ENCODE measurements at regions not wholly inside any gene's neighbourhood (a gene's known extent, or its start where the extent isn't known, plus 50 kb on each side); places are given as distances from the start of the nearest gene placed in this dataset.

DNA sequence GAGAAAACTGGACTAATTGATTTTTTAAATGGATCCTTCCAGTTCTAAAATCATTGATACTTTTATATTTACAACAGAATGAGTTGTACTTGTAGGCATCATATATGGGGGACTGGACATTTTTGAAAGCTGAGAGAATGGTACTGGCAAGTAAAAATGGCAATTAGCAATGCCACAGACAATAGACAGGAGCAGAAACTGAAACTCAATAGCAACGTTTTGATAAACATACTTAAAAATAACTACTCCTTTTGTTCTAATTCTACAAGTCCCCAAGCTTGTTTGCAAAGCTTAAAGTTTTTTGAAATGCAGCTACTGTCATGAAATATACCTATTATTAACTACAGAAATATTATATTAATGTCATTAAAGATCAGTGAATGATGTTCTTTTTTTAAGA, 52.8 kb upstream of the FBXL7 start:
- H3K36me3 Mint-ChIP-seq = peaks cover 4% of the 10 kb centered on the region
- ATAC-seq (no peak), DNase-seq (ENCODE audit: low spot score) (no peak)
- no peaks in the 10 kb centered on the region for H3K27me3 Mint-ChIP-seq
- peaks cover 18% of the 10 kb centered on the region for H3K9me3 Mint-ChIP-seq
- H3K4me3 Mint-ChIP-seq = no peak overlapping the region
- no peaks in the 10 kb centered on the region for H3K4me1 Mint-ChIP-seq (ENCODE audit: low read depth in 2 of 2)
- no peak overlapping the region for H3K27ac Mint-ChIP-seq

DNA sequence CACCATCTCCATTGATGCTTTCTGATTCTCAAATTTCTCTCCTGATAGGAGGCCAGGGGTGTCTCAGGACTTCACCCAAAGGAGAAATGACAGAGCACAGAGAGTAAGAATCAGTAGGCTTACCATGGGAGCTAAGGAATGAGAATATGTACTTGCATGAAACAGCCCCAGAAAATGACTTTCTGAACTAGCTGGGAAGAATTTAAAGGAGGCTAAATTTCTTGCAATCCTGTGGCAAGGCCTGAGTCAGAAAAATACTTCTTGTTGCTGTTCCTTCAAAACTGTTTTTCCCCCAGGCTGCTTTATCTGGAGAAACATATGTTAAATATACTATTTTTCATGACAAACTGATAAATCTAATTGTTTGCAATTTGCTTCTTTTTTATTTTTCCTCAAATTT, 53.4 kb upstream of the FBXL7 start:
- H3K9me3 Mint-ChIP-seq = peaks cover 17% of the 10 kb centered on the region
- H3K4me3 Mint-ChIP-seq = no peak overlapping the region
- peaks cover 4% of the 10 kb centered on the region for H3K36me3 Mint-ChIP-seq
- no peaks in the 10 kb centered on the region for H3K27me3 Mint-ChIP-seq
- H3K27ac Mint-ChIP-seq = no peak overlapping the region
- no peaks in the 10 kb centered on the region for H3K4me1 Mint-ChIP-seq (ENCODE audit: low read depth in 2 of 2)
- DNase-seq (ENCODE audit: low spot score) = no peak
- no peak for ATAC-seq

DNA sequence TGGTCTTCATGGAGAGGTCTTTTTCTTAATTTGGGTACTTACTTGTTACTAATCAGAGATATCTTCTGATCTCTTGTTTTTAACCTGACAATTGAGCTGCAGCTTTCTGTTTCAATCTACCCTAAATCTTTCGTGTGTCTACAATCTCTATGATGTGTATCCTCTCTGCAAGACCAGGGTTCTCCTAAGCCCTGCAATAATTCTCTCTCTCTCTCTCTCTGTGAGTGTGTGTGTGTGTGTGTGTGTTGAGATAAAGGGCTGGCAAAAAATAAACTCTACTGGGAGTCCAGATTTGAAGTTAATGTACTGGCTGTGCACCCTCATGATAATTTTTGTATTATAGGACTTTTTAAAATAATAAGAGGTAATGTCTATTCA, 57.8 kb upstream of the FBXL7 start:
- no peaks in the 10 kb centered on the region for H3K27me3 Mint-ChIP-seq
- DNase-seq (ENCODE audit: low spot score) (no peak), ATAC-seq (no peak)
- no peak overlapping the region for H3K4me3 Mint-ChIP-seq
- H3K36me3 Mint-ChIP-seq = peaks cover 4% of the 10 kb centered on the region
- H3K4me1 Mint-ChIP-seq (ENCODE audit: low read depth in 2 of 2) = no peaks in the 10 kb centered on the region
- peaks cover 23% of the 10 kb centered on the region for H3K9me3 Mint-ChIP-seq
- no peak overlapping the region for H3K27ac Mint-ChIP-seq

DNA sequence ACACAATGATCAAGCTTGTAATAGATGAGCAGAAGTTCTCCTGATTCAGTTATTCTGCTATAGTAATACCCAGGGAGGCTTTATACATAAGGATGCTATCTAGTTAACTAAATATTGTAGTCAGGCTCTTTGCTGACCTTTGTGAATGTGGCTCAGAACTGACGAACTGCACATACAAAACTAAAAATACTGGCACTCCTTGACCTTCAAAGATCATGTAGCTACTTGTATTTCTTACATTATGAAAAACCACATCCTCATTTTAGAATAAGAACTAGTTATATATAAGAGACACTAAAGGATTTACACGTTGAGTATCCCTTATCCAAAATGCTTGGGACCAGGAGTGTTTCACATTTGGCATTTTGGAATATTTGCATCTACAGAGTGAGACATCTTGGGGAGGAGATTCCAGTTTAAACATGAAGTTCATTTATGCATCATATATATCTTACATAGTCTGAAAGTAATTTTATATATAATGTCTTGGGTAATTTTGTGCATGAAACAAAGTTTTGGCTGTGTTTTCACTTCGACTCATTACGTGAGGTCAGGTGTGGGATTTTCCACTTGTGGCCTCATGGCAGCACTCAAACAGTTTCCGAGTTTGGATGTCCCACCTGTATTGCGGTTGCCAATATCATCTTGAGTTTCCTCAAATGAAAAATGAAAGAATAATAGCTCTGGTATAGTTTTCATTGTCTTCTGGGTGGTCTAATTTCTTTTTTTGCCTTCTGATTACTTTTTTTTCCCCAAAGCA, 58.4 kb upstream of the FBXL7 start:
- DNase-seq (ENCODE audit: low spot score) = no peak
- H3K27ac Mint-ChIP-seq = no peak overlapping the region
- no peak for ATAC-seq
- peaks cover 23% of the 10 kb centered on the region for H3K9me3 Mint-ChIP-seq
- H3K4me1 Mint-ChIP-seq (ENCODE audit: low read depth in 2 of 2) = no peaks in the 10 kb centered on the region
- no peaks in the 10 kb centered on the region for H3K27me3 Mint-ChIP-seq
- no peak overlapping the region for H3K4me3 Mint-ChIP-seq
- H3K36me3 Mint-ChIP-seq = peaks cover 4% of the 10 kb centered on the region

DNA sequence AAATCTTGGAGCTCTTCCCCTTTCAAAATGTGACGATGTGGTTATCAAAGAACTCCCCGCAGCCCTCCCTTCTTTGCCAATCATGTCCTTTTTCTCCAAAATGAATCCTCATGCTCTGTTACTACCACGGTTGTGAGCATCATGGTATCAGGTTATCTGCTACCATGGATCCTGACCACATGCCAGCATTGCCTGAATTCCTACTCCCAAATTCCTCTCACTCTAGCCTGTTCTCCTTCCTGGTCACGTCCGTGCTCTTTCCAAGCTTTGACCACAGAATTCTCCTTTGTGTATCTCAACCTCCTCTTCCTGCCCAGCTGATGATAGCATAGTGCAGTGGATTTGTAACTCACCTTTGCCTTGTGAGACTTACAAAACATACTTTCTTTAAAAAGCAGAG, 59.5 kb upstream of the FBXL7 start:
- Mint-ChIP-seq H3K4me3 (no peak overlapping the region), H3K36me3 (peaks cover 4% of the 10 kb centered on the region), H3K27me3 (no peaks in the 10 kb centered on the region), H3K27ac (no peak overlapping the region), H3K4me1 (ENCODE audit: low read depth in 2 of 2) (no peaks in the 10 kb centered on the region), H3K9me3 (peaks cover 23% of the 10 kb centered on the region)
- ATAC-seq = no peak
- DNase-seq (ENCODE audit: low spot score) = no peak

DNA sequence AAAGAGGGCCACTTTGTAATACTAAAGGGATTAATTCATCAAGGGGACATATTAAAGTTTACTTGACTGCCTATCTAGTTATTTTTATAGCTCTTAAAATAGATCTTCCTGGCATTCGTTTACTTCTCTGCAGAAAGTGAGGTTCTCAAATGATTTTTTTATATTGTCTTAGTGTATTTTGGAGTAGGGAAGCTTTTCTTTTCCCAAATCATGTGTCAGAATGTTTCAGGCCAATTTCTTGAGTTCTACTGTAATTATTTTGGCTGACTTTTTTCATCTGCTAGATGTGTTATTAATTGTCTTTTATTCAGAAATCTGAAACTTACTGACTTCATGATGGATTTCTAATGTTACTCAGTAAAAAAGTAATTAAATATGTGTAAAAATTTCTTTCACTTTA, 60.2 kb upstream of the FBXL7 start:
- peaks cover 4% of the 10 kb centered on the region for H3K36me3 Mint-ChIP-seq

DNA sequence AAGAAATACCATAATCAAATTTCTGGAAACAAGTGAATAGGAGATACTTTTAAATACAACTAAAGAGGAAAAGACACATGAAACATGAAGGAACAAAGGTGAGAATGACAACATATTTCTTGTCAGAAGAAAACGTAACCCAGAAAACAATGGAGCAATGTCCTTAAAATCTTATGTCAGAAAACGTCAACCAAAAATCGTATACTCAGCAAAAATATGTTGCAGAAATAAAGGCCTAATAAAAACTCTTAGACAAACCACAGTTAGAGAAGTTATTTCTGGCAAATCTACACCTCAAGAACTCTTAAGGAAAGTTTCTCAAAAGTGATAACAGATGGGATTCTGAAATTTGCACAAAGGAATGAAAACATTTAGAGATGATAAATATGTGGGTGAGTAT, 66.3 kb upstream of the FBXL7 start:
- Mint-ChIP-seq H3K4me3 (no peak overlapping the region), H3K27ac (no peak overlapping the region), H3K4me1 (ENCODE audit: low read depth in 2 of 2) (no peaks in the 10 kb centered on the region)

More for the DNA sequence above, 60.2 kb upstream of the FBXL7 start:
- Mint-ChIP-seq H3K27ac (no peak overlapping the region), H3K4me1 (ENCODE audit: low read depth in 2 of 2) (no peaks in the 10 kb centered on the region), H3K4me3 (no peak overlapping the region), H3K27me3 (no peaks in the 10 kb centered on the region), H3K9me3 (peaks cover 19% of the 10 kb centered on the region)
- ATAC-seq (no peak), DNase-seq (ENCODE audit: low spot score) (no peak)

DNA sequence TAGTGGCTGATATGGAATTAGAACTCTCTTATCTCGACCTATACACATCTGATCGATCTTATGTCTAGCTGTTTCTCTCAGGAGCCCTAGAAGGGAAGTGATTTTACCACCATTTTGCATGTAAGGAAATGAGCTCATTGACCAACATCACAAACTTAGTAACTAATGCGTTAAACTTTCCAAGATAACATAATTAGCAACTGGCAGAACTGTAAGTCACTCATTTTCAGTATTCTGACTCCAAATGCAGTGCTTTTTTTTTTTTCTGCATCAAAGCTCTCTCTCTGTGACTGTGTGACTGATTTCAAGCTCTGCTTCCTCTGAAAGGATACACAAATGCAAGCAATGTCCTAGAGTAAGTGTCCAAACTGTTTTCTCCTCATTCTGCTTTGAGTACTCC, 68.1 kb upstream of the FBXL7 start:
- peaks cover 10% of the 10 kb centered on the region for H3K36me3 Mint-ChIP-seq
- ATAC-seq = no peak
- H3K4me1 Mint-ChIP-seq (ENCODE audit: low read depth in 2 of 2) = no peaks in the 10 kb centered on the region
- no peak overlapping the region for H3K27ac Mint-ChIP-seq
- H3K4me3 Mint-ChIP-seq = no peak overlapping the region
- peaks cover 9% of the 10 kb centered on the region for H3K9me3 Mint-ChIP-seq
- DNase-seq (ENCODE audit: low spot score) = no peak
- no peaks in the 10 kb centered on the region for H3K27me3 Mint-ChIP-seq

More for the DNA sequence above, 66.3 kb upstream of the FBXL7 start:
- H3K9me3 Mint-ChIP-seq = peaks cover 9% of the 10 kb centered on the region
- peaks cover 10% of the 10 kb centered on the region for H3K36me3 Mint-ChIP-seq
- DNase-seq (ENCODE audit: low spot score) (no peak), ATAC-seq (no peak)
- H3K27me3 Mint-ChIP-seq = no peaks in the 10 kb centered on the region

DNA sequence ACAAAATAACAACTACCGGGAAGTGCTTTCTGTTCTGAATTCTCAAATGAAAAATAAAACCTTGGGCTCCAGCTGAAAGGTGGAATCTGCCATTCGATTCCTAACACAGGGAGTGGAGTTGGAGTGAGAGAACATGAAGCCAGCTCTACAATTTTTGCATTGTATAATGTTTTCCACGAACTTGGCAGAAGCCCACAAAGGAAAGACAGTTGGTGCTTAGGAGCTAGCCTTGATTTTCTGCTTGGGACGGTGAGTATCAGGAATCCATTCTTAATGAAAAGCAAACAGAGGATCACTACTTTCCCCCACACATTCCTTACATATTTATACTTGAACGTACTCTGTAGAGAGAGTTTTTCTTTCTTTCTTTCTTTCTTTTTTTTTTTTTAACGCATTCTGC, 74.2 kb upstream of the FBXL7 start:
- ATAC-seq = no peak
- peaks cover 13% of the 10 kb centered on the region for H3K9me3 Mint-ChIP-seq
- DNase-seq (ENCODE audit: low spot score) = no peak
- H3K36me3 Mint-ChIP-seq = peaks cover 4% of the 10 kb centered on the region
- no peak overlapping the region for H3K4me3 Mint-ChIP-seq
- H3K4me1 Mint-ChIP-seq (ENCODE audit: low read depth in 2 of 2) = no peaks in the 10 kb centered on the region
- H3K27me3 Mint-ChIP-seq = no peaks in the 10 kb centered on the region
- no peak overlapping the region for H3K27ac Mint-ChIP-seq

DNA sequence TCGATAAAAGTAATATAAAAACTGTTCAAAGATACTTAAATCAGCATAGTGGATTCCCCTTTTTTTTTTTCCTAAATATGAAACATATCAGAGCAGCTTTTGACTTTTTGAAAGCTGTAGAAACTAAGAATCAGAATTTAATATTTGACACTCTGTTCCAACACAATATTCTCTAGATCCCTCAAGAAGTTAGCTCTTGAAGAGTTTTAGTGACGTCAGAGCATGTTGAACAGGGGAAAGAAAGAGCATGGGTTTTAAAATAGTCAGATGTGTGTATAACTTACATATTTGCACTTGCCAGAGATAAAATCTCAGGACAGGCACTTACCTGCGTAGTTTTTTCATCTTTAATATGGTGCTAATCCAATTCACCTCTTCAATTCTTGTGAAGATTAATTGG, 75.2 kb upstream of the FBXL7 start:
- H3K36me3 Mint-ChIP-seq = no peaks in the 10 kb centered on the region
- H3K4me3 Mint-ChIP-seq = no peak overlapping the region
- peaks cover 15% of the 10 kb centered on the region for H3K9me3 Mint-ChIP-seq
- H3K27me3 Mint-ChIP-seq = no peaks in the 10 kb centered on the region
- no peak for ATAC-seq
- H3K4me1 Mint-ChIP-seq (ENCODE audit: low read depth in 2 of 2) = no peaks in the 10 kb centered on the region
- no peak for DNase-seq (ENCODE audit: low spot score)
- no peak overlapping the region for H3K27ac Mint-ChIP-seq

DNA sequence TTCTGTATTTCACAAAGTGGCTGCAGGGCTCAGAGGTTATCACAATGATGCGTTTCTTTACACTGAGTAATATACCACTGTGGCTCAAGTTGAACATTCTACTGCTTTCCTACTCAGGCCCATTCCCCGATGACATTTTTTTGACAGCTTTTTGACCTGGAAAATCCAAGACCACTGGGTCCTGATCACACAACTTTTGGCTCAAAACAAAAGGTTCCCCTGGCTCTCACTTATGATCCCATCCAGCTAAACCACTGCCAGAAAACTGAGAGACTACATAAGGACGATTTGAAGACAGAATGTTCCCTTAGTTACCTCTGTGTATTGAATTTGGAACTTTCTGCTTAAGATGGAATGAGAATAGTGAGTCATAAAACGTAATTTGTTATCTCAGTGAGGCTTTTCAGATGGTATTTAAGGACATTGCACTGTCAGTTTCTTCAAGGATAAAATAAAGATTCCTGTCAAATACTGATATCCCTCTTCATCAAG, 78.0 kb upstream of the FBXL7 start:
- peaks cover 22% of the 10 kb centered on the region for H3K9me3 Mint-ChIP-seq

DNA sequence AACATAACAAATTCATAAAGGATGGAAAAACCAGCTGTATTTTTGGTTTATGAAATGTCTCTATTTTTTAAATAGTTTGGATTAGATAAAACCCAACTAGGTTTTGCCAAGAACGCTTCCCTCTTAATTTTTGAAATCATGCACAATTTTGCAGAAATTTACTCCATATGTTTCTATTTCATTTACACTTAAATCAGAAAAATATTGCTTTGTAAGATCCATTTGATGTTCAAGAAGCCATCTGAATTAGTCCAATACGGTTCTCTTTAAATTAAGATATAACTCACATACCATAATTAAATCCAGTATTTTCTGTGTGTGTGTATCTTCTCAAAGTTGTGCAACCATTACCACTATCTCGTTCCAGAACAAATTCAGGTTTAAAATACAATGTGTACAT, 78.6 kb upstream of the FBXL7 start:
- no peaks in the 10 kb centered on the region for H3K27me3 Mint-ChIP-seq
- no peak for ATAC-seq
- H3K9me3 Mint-ChIP-seq = peaks cover 22% of the 10 kb centered on the region
- no peaks in the 10 kb centered on the region for H3K4me1 Mint-ChIP-seq (ENCODE audit: low read depth in 2 of 2)
- no peak for DNase-seq (ENCODE audit: low spot score)
- no peak overlapping the region for H3K4me3 Mint-ChIP-seq
- no peaks in the 10 kb centered on the region for H3K36me3 Mint-ChIP-seq
- H3K27ac Mint-ChIP-seq = no peak overlapping the region

More for the DNA sequence above, 78.0 kb upstream of the FBXL7 start:
- ATAC-seq (no peak), DNase-seq (ENCODE audit: low spot score) (no peak)
- no peak overlapping the region for H3K27ac Mint-ChIP-seq
- no peak overlapping the region for H3K4me3 Mint-ChIP-seq
- H3K4me1 Mint-ChIP-seq (ENCODE audit: low read depth in 2 of 2) = no peaks in the 10 kb centered on the region
- no peaks in the 10 kb centered on the region for H3K36me3 Mint-ChIP-seq
- H3K27me3 Mint-ChIP-seq = no peaks in the 10 kb centered on the region

DNA sequence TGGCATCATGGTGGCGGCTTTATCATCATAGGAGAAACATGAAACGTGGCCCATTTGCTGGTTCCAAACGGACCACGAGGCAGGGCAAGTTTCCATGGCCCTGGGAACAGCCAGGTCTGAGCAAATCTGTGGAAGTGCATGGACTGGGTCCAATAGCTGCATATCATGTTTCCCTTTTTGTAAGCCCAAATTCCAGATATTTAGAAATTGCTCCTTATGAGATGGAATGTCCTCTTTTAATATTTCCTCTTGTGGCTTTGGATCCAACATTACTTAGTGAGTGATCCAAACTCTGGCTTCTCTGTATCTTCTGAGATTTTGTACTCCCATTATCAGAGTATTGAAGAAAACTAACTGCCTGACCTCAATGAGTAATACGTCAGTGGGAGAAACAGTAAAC, 79.8 kb upstream of the FBXL7 start:
- Mint-ChIP-seq H3K4me3 (no peak overlapping the region), H3K36me3 (no peaks in the 10 kb centered on the region), H3K27me3 (no peaks in the 10 kb centered on the region), H3K9me3 (peaks cover 17% of the 10 kb centered on the region), H3K27ac (no peak overlapping the region), H3K4me1 (ENCODE audit: low read depth in 2 of 2) (no peaks in the 10 kb centered on the region)
- DNase-seq (ENCODE audit: low spot score) (no peak), ATAC-seq (no peak)

DNA sequence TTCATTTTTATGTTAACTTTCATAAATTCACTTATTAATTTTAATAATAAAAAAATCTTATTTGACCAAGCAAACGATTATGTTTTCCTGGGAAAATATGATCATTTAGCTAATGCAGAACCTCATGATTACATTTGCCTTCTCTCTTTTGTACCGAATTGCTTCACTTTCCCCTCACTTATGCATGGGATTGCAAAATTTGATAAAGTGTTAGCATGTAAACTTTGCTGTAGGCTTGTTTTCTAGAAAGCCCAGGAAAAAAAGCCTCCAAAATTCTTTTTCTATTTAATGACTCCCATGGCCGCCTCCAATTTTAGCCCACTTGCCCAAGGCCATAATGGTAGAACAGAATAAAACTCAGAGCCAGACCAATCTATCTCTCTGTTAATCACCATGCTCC, 82.8 kb upstream of the FBXL7 start:
- Mint-ChIP-seq H3K27me3 (no peaks in the 10 kb centered on the region), H3K4me1 (ENCODE audit: low read depth in 2 of 2) (no peaks in the 10 kb centered on the region), H3K4me3 (no peak overlapping the region), H3K9me3 (peaks cover 30% of the 10 kb centered on the region), H3K36me3 (peaks cover 11% of the 10 kb centered on the region), H3K27ac (no peak overlapping the region)
- DNase-seq (ENCODE audit: low spot score) (no peak), ATAC-seq (no peak)

DNA sequence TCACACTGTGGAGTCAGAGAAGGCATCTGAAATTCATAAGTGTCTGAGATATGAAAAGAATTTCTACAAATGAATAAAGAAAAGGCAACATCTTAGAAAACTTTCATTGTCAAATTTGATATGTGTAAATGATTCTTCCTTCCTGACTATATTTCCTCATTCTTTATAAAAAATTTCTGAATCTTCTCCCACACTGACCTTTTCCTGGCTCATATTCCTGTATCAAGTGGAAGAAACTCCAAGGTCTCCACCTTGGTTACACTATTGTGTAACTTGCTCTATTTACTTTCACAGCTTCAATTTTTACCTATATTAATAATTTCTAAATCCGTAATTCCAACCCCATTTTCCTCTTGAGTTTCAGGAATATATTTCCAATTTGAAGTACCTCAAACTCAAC, 93.5 kb upstream of the FBXL7 start:
- Mint-ChIP-seq H3K27me3 (no peaks in the 10 kb centered on the region), H3K27ac (no peak overlapping the region), H3K9me3 (peaks cover 4% of the 10 kb centered on the region), H3K36me3 (peaks cover 6% of the 10 kb centered on the region), H3K4me3 (no peak overlapping the region), H3K4me1 (ENCODE audit: low read depth in 2 of 2) (no peaks in the 10 kb centered on the region)
- ATAC-seq (no peak), DNase-seq (ENCODE audit: low spot score) (no peak)

Measured in natural killer cell treated with Interleukin-12 subunit alpha and Interleukin-12 subunit beta and Interleukin-15 and Interleukin-18, amount 100 ng/mL, for 72 hours (primary cell).